GM23338 (cell line): ENCODE measurements at regions not wholly inside any gene's neighbourhood (a gene's known extent, or its start where the extent isn't known, plus 50 kb on each side); places are given as distances from the start of the nearest gene placed in this dataset.

Source experiments
- CREB1 ChIP-seq: fragments of 250-450 bp; sonication (Bioruptor Pico); IDR thresholded peaks from 2 replicates; pipeline ENCODE4 v1.5.0; 2020; ENCODE audit warnings: low read depth, mild to moderate bottlenecking, moderate library complexity
- CTCF ChIP-seq, 2 experiments: fragments of 200-600 bp in 1 of 2; sonication (generic) in 1 of 2; conservative IDR thresholded peaks; 2 replicates each; pipeline versions ENCODE4 v1.5.1 to v1.6.1; 2016 to 2017; ENCODE audit warnings: antibody characterized with exemption in 2 of 2, low read depth in 2 of 2, mild to moderate bottlenecking in 2 of 2, moderate library complexity in 1 of 2
- ETS1 ChIP-seq: IDR thresholded peaks from 2 replicates; pipeline ENCODE4 v1.6.1; 2016; ENCODE audit warnings: antibody characterized with exemption
- EZH2 ChIP-seq: fragments of 200-600 bp; sonication (generic); IDR thresholded peaks from one replicate; pipeline ENCODE4 v1.8.0; 2017; ENCODE audit warnings: antibody characterized with exemption, mild to moderate bottlenecking, low read depth; ENCODE audit not compliant: unreplicated experiment
- EZH2phosphoT487 ChIP-seq: fragments of 200-600 bp; sonication (generic); IDR thresholded peaks from one replicate; pipeline ENCODE4 v1.8.1; 2018; ENCODE audit warnings: antibody characterized with exemption; ENCODE audit not compliant: unreplicated experiment
- JUNB ChIP-seq: IDR thresholded peaks from one replicate; pipeline ENCODE4 v1.6.1; 2016; ENCODE audit warnings: antibody characterized with exemption; ENCODE audit not compliant: unreplicated experiment
- NANOG ChIP-seq: IDR thresholded peaks from 2 replicates; pipeline ENCODE4 v1.6.1; 2016; ENCODE audit warnings: antibody characterized with exemption, borderline replicate concordance
- POLR2AphosphoS5 ChIP-seq: IDR thresholded peaks from 2 replicates; pipeline ENCODE4 v1.6.1; 2016; ENCODE audit warnings: antibody characterized with exemption, low read depth
- REST ChIP-seq: IDR thresholded peaks from one replicate; pipeline ENCODE4 v1.6.1; 2018; ENCODE audit warnings: antibody characterized with exemption; ENCODE audit not compliant: unreplicated experiment
- STAT1 ChIP-seq: IDR thresholded peaks from one replicate; pipeline ENCODE4 v1.6.1; 2016; ENCODE audit warnings: antibody characterized with exemption; ENCODE audit not compliant: unreplicated experiment

- TF ChIP-seq CTCF (conservative IDR thresholded peaks at IDR 0.05; ENCODE audit: low read depth in 2 of 2) = no peak
- TF ChIP-seq NANOG = no peak
- no peak for TF ChIP-seq ETS1
- TF ChIP-seq POLR2AphosphoS5 = no peak
- TF ChIP-seq EZH2 = no peak
- TF ChIP-seq REST = no peak
- no peak for TF ChIP-seq JUNB
- TF ChIP-seq EZH2phosphoT487 = no peak
- TF ChIP-seq STAT1 = no peak
- TF ChIP-seq CREB1 = no peak
Observed at GRCh38 chr2:78750219-78750618, 275.3 kb upstream of the REG3G start.
